ENCODE measurements at regions not wholly inside any gene's neighbourhood (a gene's known extent, or its start where the extent isn't known, plus 50 kb on each side); places are given as distances from the start of the nearest gene placed in this dataset.

DNA sequence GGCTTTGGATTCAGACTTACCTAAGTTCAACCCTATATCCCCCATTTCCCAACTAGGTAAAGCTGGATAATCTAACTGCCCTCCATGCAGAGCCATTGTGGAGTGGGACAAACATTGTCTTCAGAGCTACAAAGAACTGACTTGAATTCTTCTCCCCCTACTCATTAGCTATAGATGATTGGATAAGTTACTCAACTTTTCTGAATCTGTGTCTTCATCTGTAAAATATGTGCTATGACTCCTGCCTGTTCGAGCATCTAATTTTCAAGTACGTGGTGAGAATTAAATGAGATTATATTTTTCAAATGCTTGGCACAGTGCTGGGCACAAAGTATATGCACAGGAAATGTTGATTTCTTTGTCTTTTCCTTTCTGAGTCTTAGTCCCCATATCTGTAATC, 240.3 kb upstream of the TCF21 start:
- no peaks in the 10 kb centered on the region for H4K20me1 ChIP-seq (ENCODE audit: insufficient read depth)
- no peak overlapping the region for H3K4me3 ChIP-seq (IDR thresholded peaks at IDR 0.05; ENCODE audit: insufficient read depth, low read depth, low read length)
- H3K9ac ChIP-seq = no peak overlapping the region
- no peaks in the 10 kb centered on the region for H3K27me3 ChIP-seq (ENCODE audit: insufficient read depth, low read depth)
- H3K36me3 ChIP-seq (ENCODE audit: insufficient read depth) = no peaks in the 10 kb centered on the region
- no peaks in the 10 kb centered on the region for H3K79me2 ChIP-seq (ENCODE audit: insufficient read depth, low read depth)
- TF ChIP-seq, protein P1, sequence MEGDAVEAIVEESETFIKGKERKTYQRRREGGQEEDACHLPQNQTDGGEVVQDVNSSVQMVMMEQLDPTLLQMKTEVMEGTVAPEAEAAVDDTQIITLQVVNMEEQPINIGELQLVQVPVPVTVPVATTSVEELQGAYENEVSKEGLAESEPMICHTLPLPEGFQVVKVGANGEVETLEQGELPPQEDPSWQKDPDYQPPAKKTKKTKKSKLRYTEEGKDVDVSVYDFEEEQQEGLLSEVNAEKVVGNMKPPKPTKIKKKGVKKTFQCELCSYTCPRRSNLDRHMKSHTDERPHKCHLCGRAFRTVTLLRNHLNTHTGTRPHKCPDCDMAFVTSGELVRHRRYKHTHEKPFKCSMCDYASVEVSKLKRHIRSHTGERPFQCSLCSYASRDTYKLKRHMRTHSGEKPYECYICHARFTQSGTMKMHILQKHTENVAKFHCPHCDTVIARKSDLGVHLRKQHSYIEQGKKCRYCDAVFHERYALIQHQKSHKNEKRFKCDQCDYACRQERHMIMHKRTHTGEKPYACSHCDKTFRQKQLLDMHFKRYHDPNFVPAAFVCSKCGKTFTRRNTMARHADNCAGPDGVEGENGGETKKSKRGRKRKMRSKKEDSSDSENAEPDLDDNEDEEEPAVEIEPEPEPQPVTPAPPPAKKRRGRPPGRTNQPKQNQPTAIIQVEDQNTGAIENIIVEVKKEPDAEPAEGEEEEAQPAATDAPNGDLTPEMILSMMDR (conservative IDR thresholded peaks at IDR 0.05; ENCODE audit: low read depth, low read length) = no peak
- no peak overlapping the region for H3K4me2 ChIP-seq
- H2AFZ ChIP-seq (ENCODE audit: low read depth) = no peak overlapping the region
- H3K27ac ChIP-seq = no peak overlapping the region
- H3K4me1 ChIP-seq (ENCODE audit: low read depth, poor library complexity, severe bottlenecking) = no peaks in the 10 kb centered on the region

DNA sequence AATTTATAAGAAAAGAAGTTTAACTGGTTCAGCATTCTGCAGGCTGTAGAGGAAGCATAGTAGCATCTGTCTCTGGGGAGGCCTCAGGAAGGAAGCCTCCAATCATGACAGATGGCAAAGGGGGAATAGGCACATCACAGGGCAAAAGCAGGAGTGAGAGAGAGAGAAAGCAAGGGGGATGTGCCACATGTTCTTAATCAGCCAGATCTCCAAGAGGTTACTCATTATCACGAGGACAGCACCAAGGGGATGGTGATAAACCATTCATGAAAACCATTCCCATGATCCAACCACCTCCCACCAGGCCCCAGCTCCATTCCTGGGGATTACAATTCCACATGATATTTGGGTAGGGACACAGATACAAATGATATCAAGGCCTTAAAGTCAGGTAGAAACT, 217.5 kb upstream of the TCF21 start:
- Histone ChIP-seq H3K36me3 (ENCODE audit: insufficient read depth) (no peaks in the 10 kb centered on the region), H2AFZ (ENCODE audit: low read depth) (no peak overlapping the region), H3K79me2 (ENCODE audit: insufficient read depth, low read depth) (no peaks in the 10 kb centered on the region), H3K9ac (no peak overlapping the region), H3K27me3 (ENCODE audit: insufficient read depth, low read depth) (no peaks in the 10 kb centered on the region), H4K20me1 (ENCODE audit: insufficient read depth) (no peaks in the 10 kb centered on the region), H3K27ac (no peak overlapping the region), H3K4me3 (IDR thresholded peaks at IDR 0.05; ENCODE audit: insufficient read depth, low read depth, low read length) (no peak overlapping the region), H3K4me2 (no peak overlapping the region), H3K4me1 (ENCODE audit: low read depth, poor library complexity, severe bottlenecking) (no peaks in the 10 kb centered on the region)
- TF ChIP-seq, protein P1 (conservative IDR thresholded peaks at IDR 0.05; ENCODE audit: low read depth, low read length) = no peak

DNA sequence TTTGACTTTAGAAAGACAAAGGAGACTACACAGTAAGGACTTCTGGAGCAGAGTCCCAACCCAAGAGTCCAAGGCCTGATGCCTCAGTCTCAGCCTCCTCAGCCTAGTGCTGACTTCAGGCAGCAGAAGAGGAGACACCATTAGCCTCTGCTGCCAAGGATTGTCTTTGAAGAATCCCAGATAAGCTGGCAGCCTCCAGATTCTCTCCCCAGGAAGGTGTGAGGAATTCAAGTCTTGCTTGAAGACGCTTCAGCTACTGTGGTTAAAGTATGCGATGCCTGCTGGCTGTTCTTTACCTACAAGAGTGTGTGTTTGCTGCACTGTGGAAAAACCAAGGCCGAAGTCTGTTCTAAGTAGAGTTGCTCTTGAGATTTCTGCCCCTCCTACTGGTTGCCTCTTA, 215.9 kb upstream of the TCF21 start:
- no peak overlapping the region for H3K4me3 ChIP-seq (IDR thresholded peaks at IDR 0.05; ENCODE audit: insufficient read depth, low read depth, low read length)
- no peaks in the 10 kb centered on the region for H3K27me3 ChIP-seq (ENCODE audit: insufficient read depth, low read depth)
- H3K36me3 ChIP-seq (ENCODE audit: insufficient read depth) = no peaks in the 10 kb centered on the region
- no peak overlapping the region for H3K27ac ChIP-seq
- no peak overlapping the region for H2AFZ ChIP-seq (ENCODE audit: low read depth)
- no peak overlapping the region for H3K9ac ChIP-seq
- H3K79me2 ChIP-seq (ENCODE audit: insufficient read depth, low read depth) = no peaks in the 10 kb centered on the region
- no peak overlapping the region for H3K4me2 ChIP-seq
- no peaks in the 10 kb centered on the region for H3K4me1 ChIP-seq (ENCODE audit: low read depth, poor library complexity, severe bottlenecking)
- TF ChIP-seq, protein P1 (conservative IDR thresholded peaks at IDR 0.05; ENCODE audit: low read depth, low read length) = no peak
- no peaks in the 10 kb centered on the region for H4K20me1 ChIP-seq (ENCODE audit: insufficient read depth)

DNA sequence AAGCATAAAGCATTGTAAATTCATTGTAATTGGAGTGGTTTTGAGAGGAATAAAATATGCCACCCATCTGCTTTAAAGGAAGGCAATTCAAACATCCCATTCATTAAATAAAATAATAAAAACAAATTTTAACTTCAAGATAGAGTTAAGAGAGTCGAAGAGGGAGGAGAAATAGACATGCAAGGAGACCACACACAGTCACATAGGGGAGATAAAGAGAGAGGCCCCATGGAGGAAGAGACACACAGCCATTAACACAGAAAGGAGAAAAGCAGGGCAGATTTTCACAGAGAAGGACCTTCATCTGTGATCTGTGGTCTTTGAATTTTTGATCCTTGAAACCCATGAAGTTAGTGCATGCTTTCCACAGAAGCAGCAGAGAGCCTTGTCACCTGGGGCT, 214.3 kb upstream of the TCF21 start:
- Histone ChIP-seq H2AFZ (ENCODE audit: low read depth) (no peak overlapping the region), H3K27me3 (ENCODE audit: insufficient read depth, low read depth) (no peaks in the 10 kb centered on the region), H4K20me1 (ENCODE audit: insufficient read depth) (no peaks in the 10 kb centered on the region), H3K9ac (no peak overlapping the region), H3K4me1 (ENCODE audit: low read depth, poor library complexity, severe bottlenecking) (no peaks in the 10 kb centered on the region), H3K79me2 (ENCODE audit: insufficient read depth, low read depth) (no peaks in the 10 kb centered on the region), H3K36me3 (ENCODE audit: insufficient read depth) (no peaks in the 10 kb centered on the region), H3K4me2 (no peak overlapping the region), H3K27ac (no peak overlapping the region), H3K4me3 (IDR thresholded peaks at IDR 0.05; ENCODE audit: insufficient read depth, low read depth, low read length) (no peak overlapping the region)
- TF ChIP-seq, protein P1 (conservative IDR thresholded peaks at IDR 0.05; ENCODE audit: low read depth, low read length) = no peak

DNA sequence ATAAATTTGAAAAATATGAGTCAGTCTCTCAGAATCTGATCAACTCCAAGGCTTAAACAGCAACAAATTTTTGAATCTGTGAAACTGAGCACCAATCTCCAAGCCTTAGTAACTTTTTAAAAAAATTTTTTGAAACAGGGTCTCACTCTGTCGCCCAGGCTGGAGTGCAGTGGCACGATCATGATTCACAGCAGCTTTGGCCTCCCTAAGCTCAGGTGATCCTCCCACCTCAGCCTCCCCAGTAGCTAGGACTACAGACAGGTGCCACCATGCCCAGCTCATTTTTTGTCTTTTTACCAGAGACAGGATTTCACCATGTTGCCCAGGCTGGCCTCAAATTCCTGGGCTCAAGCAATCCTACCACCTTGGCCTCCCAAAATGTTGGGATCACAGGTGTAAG, 207.9 kb upstream of the TCF21 start:
- no peak overlapping the region for H2AFZ ChIP-seq (ENCODE audit: low read depth)
- no peaks in the 10 kb centered on the region for H4K20me1 ChIP-seq (ENCODE audit: insufficient read depth)
- no peak overlapping the region for H3K9ac ChIP-seq
- TF ChIP-seq, protein P1 (conservative IDR thresholded peaks at IDR 0.05; ENCODE audit: low read depth, low read length) = no peak
- H3K4me3 ChIP-seq (IDR thresholded peaks at IDR 0.05; ENCODE audit: insufficient read depth, low read depth, low read length) = no peak overlapping the region
- H3K79me2 ChIP-seq (ENCODE audit: insufficient read depth, low read depth) = no peaks in the 10 kb centered on the region
- H3K4me2 ChIP-seq = no peak overlapping the region
- no peaks in the 10 kb centered on the region for H3K36me3 ChIP-seq (ENCODE audit: insufficient read depth)
- H3K27me3 ChIP-seq (ENCODE audit: insufficient read depth, low read depth) = no peaks in the 10 kb centered on the region
- H3K4me1 ChIP-seq (ENCODE audit: low read depth, poor library complexity, severe bottlenecking) = no peaks in the 10 kb centered on the region
- H3K27ac ChIP-seq = no peak overlapping the region
